B cell (primary cell): ENCODE measurements at regions not wholly inside any gene's neighbourhood (a gene's known extent, or its start where the extent isn't known, plus 50 kb on each side); places are given as distances from the start of the nearest gene placed in this dataset.
"Not testable (repeated sequence)": the region's sequence is repeated elsewhere in the genome, so short reads cannot be mapped to it uniquely, and the experiment has no call there.

Experiments
- ATAC-seq: fragments of 200-7000 bp; cut with Tn5 transposase; one replicate; pipeline ENCODE4 v1.10.0; 2021; ENCODE audit warnings: low read depth, mild to moderate bottlenecking, moderate number of reproducible peaks, moderate library complexity
- CTCF ChIA-PET: fragments of 350-600 bp; sonication (Branson Sonifier 250); formaldehyde crosslinking; loops from one replicate; lab custom pipeline; 2021; ENCODE audit warnings: antibody characterized with exemption, inconsistent platforms; lab: Charles Lee
- POLR2A ChIA-PET: fragments of 350-600 bp; sonication (Branson Sonifier 250); formaldehyde crosslinking; loops from one replicate; lab custom pipeline; 2021; ENCODE audit warnings: antibody characterized with exemption; lab: Charles Lee
- DNase-seq: peaks from one replicate; pipeline ENCODE4 v3.0.0; 2013
- H2AFZ ChIP-seq: 2 replicates; pipeline ENCODE4 v1.6.1; 2012; ENCODE audit warnings: mild to moderate bottlenecking, low read depth, low read length; ENCODE audit not compliant: insufficient read depth, poor library complexity, severe bottlenecking
- H3K27ac ChIP-seq, 2 donors: 1 replicate in 1 of 2; 2 replicates in 1 of 2; pipeline ENCODE4 v1.5.1; 2012 to 2013; ENCODE audit warnings: low read length in 2 of 2, mild to moderate bottlenecking in 2 of 2, moderate library complexity in 1 of 2
- H3K27me3 ChIP-seq, 4 experiments: fragments of 200-600 bp in 1 of 4; sonication (generic) in 1 of 4; replicated peaks in 1 of 4; 1 replicate in 2 of 4; 2 replicates in 2 of 4; pipeline versions ENCODE4 v1.6.1 to v1.7.0; 2013 to 2016; ENCODE audit warnings: low read length in 3 of 4, mild to moderate bottlenecking in 2 of 4, mixed read lengths in 1 of 4, moderate library complexity in 1 of 4; ENCODE audit not compliant: insufficient read depth in 4 of 4, control insufficient read depth in 3 of 4; ENCODE audit errors: control extremely low read depth in 1 of 4
- H3K36me3 ChIP-seq, 2 experiments: replicated peaks in 1 of 2; 1 replicate in 1 of 2; 2 replicates in 1 of 2; pipeline versions ENCODE4 v1.6.1 to v1.7.1; 2013; ENCODE audit warnings: low read length in 1 of 2; ENCODE audit not compliant: insufficient read depth in 2 of 2, control insufficient read depth in 1 of 2; ENCODE audit errors: control extremely low read depth in 1 of 2, extremely low read depth in 1 of 2
- H3K4me1 ChIP-seq, 2 donors: fragments of 200-600 bp in 1 of 2; sonication (generic) in 1 of 2; 1 replicate in 1 of 2; 2 replicates in 1 of 2; pipeline versions ENCODE4 v1.5.1 to v1.6.1; 2013 to 2017; ENCODE audit warnings: low read length in 2 of 2; ENCODE audit not compliant: control insufficient read depth in 2 of 2, insufficient read depth in 2 of 2
- H3K4me2 ChIP-seq: replicated peaks from 2 replicates; pipeline ENCODE3; 2012; ENCODE audit warnings: mild to moderate bottlenecking, low read depth, low read length; ENCODE audit not compliant: poor library complexity, severe bottlenecking
- H3K4me3 ChIP-seq, 5 experiments: fragments of 200-600 bp in 1 of 5; sonication (generic) in 1 of 5; 1 replicate in 3 of 5; 2 replicates in 2 of 5; pipeline versions ENCODE4 v1.5.1 to v1.7.0; 2011 to 2016; ENCODE audit warnings: low read length in 4 of 5, mild to moderate bottlenecking in 4 of 5, low read depth in 2 of 5, control low read depth in 1 of 5, moderate library complexity in 1 of 5; ENCODE audit not compliant: insufficient read depth in 1 of 5; ENCODE audit errors: control extremely low read depth in 1 of 5, extremely low read depth in 1 of 5
- H3K79me2 ChIP-seq: fragments of 200-600 bp; sonication (generic); one replicate; pipeline ENCODE4 v1.6.0; 2016; ENCODE audit warnings: low read length; ENCODE audit not compliant: control insufficient read depth, insufficient read depth
- H3K9ac ChIP-seq: fragments of 200-600 bp; sonication (generic); 2 replicates; pipeline ENCODE4 v1.6.1; 2017; ENCODE audit warnings: mild to moderate bottlenecking, low read length, moderate library complexity
- H3K9me3 ChIP-seq, 3 donors: one replicate each; pipeline versions ENCODE4 v1.6.1 to v1.7.1; 2013; ENCODE audit warnings: low read length in 2 of 3; ENCODE audit not compliant: control insufficient read depth in 2 of 3, insufficient read depth in 1 of 3; ENCODE audit errors: control extremely low read depth in 1 of 3
- H4K20me1 ChIP-seq: 2 replicates; pipeline ENCODE4 v1.6.0; 2012; ENCODE audit warnings: mild to moderate bottlenecking, low read length; ENCODE audit not compliant: insufficient read depth, control insufficient read depth, poor library complexity, severe bottlenecking
- H3K27ac Mint-ChIP-seq: one replicate; pipeline ENCODE4 v1.8.0; 2021; ENCODE audit warnings: mixed read lengths
- H3K27me3 Mint-ChIP-seq: one replicate; pipeline ENCODE4 v1.8.0; 2021; ENCODE audit warnings: mixed read lengths
- H3K4me1 Mint-ChIP-seq: one replicate; pipeline ENCODE4 v1.8.0; 2021; ENCODE audit warnings: mixed read lengths
- H3K4me3 Mint-ChIP-seq: one replicate; pipeline ENCODE4 v1.8.0; 2021; ENCODE audit warnings: mixed read lengths
- H3K9me3 Mint-ChIP-seq: one replicate; pipeline ENCODE4 v1.8.0; 2022; ENCODE audit warnings: mixed read lengths; ENCODE audit not compliant: insufficient read depth
- EZH2 ChIP-seq: IDR thresholded peaks from 2 replicates; pipeline ENCODE4 v1.6.1; 2012; ENCODE audit warnings: borderline replicate concordance, low read depth, mild to moderate bottlenecking, moderate library complexity, low read length; ENCODE audit not compliant: insufficient read depth, poor library complexity, severe bottlenecking
- WGBS: methylation state at CpG from one replicate; pipeline ENCODE4 v1.1.5; 2013; ENCODE audit warnings: missing lambda C conversion rate; ENCODE audit not compliant: insufficient coverage; 5-methylcytosine and 5-hydroxymethylcytosine counted together
- intact Hi-C: fragments of 100-400 bp; cut with micrococcal nuclease; formaldehyde crosslinking; loops from one replicate; pipeline ENCODE4 v1.10.0; 2022
- TF ChIP-seq, protein P1 (sequence below): fragments of 200-600 bp; IDR thresholded peaks from one replicate; pipeline ENCODE4 v1.8.0; 2022; ENCODE audit warnings: antibody characterized with exemption, mild to moderate bottlenecking

DNA sequence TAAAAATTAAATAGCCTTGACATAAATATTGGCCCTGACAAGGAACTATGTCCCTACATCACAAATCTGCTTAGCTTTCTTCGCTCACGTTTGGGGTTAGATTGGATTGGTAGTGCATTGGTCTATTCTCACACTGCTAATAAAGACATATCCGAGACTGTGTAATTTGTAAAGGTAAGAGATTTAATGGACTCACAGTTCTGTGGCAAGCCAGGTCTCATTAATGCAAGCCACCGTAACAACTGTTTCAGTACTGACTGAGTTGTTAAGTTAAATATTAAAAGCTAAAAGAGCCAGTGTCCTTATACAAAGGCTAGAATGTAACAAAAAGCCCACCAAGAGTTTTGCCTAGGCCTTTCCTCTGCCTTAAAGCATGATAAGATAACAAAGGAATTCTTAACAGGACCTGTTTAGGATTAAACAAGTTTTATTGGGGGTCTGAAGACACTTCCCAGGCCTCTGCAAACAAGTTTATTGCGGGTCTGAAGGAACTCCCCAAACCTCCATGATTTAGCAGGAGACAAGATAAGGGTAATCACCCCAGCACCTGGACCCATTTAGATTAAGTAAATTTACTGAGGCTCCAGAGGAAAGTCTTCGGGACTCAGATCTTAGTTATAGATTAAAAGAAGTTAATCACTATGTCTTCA lies 88.2 kb upstream of the PTGDR start:
- ChIA-PET CTCF (no interaction called here), POLR2A (no interaction called here)
- DNase-seq, result no peak
- H3K9ac ChIP-seq, result no peak overlapping the region
- peaks cover 29 to 36% of the 10 kb centered on the region in 2 donors for H3K4me1 ChIP-seq
- H2AFZ ChIP-seq, result no peak overlapping the region
- Mint-ChIP-seq H3K9me3 (peaks cover 9% of the 10 kb centered on the region), H3K27ac (no peak overlapping the region), H3K4me3 (no peak overlapping the region), H3K27me3 (no peaks in the 10 kb centered on the region), H3K4me1 (peaks cover 36% of the 10 kb centered on the region)
- no peak overlapping the region for H3K4me2 ChIP-seq
- no peaks in the 10 kb centered on the region for H3K36me3 ChIP-seq
- H3K4me3 ChIP-seq, result no peak overlapping the region
- no peaks in the 10 kb centered on the region for H4K20me1 ChIP-seq
- no CpG with 5 or more reads among the region's 6 CpGs for WGBS
- H3K27me3 ChIP-seq, result no peaks in the 10 kb centered on the region
- H3K27ac ChIP-seq, result no peak overlapping the region
- ATAC-seq, result no peak
- intact Hi-C loops, result no loop called here
- no peak for TF ChIP-seq EZH2
- TF ChIP-seq, protein P1, sequence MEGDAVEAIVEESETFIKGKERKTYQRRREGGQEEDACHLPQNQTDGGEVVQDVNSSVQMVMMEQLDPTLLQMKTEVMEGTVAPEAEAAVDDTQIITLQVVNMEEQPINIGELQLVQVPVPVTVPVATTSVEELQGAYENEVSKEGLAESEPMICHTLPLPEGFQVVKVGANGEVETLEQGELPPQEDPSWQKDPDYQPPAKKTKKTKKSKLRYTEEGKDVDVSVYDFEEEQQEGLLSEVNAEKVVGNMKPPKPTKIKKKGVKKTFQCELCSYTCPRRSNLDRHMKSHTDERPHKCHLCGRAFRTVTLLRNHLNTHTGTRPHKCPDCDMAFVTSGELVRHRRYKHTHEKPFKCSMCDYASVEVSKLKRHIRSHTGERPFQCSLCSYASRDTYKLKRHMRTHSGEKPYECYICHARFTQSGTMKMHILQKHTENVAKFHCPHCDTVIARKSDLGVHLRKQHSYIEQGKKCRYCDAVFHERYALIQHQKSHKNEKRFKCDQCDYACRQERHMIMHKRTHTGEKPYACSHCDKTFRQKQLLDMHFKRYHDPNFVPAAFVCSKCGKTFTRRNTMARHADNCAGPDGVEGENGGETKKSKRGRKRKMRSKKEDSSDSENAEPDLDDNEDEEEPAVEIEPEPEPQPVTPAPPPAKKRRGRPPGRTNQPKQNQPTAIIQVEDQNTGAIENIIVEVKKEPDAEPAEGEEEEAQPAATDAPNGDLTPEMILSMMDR, result no peak
- no peaks in the 10 kb centered on the region for H3K79me2 ChIP-seq
- peaks cover 3 to 14% (median 13%) of the 10 kb centered on the region in 3 donors for H3K9me3 ChIP-seq

DNA sequence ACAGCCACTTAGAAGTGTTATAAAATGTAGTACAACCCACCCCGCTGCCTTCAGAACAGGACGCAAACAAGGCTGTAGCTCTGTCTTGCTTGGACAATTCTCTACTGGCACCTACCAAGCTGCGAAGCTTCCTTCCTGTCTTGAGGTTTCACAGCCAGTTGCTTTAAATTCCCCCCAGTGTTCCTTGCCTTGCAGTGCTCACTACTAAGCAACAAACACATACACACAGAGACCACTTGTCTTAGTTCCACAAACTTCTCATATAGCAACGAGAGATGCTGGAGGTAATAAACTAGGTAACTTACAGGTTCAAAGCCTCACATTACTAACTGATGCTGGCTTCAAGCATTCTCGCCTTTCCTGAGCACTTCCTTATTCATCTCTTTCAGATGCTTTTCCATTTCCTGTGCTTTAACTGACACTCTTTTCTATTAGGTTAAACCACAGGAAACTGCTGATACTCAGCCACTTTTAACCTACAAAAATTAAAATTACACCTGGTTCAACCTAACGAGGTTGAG lies 91.5 kb upstream of the PTGDR start:
- Histone ChIP-seq H3K4me3 (peak overlapping the region in 3 of 5 experiments; percentile 5 to 43 (median 8)), H3K27me3 (no peaks in the 10 kb centered on the region), H3K9ac (peak overlapping the region; percentile 33), H4K20me1 (no peaks in the 10 kb centered on the region), H3K9me3 (peaks cover 12 to 30% (median 23%) of the 10 kb centered on the region in 3 donors), H3K27ac (peak overlapping the region; percentile 48 to 70), H2AFZ (peak overlapping the region; percentile 1), H3K4me2 (peak overlapping the region; percentile 67), H3K36me3 (no peaks in the 10 kb centered on the region), H3K79me2 (no peaks in the 10 kb centered on the region), H3K4me1 (peaks cover 29 to 38% of the 10 kb centered on the region in 2 donors)
- WGBS, result 2% methylated on average over 5 of the region's 6 CpGs
- peak overlapping the region; percentile 86 for H3K27ac Mint-ChIP-seq
- peak; percentile 94 for ATAC-seq
- peak; percentile 86 for DNase-seq
- POLR2A ChIA-PET, result interaction anchor here (0.6 kb wide), 1 partner anchor 12 kb away, joined by 3 read pairs; no protein-coding TSS in a partner anchor
- CTCF ChIA-PET, result no interaction called here
- H3K4me3 Mint-ChIP-seq, result peak overlapping the region; percentile 83
- TF ChIP-seq, protein P1, result no peak
- peaks cover 42% of the 10 kb centered on the region for H3K4me1 Mint-ChIP-seq
- H3K9me3 Mint-ChIP-seq, result peaks cover 11% of the 10 kb centered on the region
- intact Hi-C loops, result no loop called here
- no peaks in the 10 kb centered on the region for H3K27me3 Mint-ChIP-seq

DNA sequence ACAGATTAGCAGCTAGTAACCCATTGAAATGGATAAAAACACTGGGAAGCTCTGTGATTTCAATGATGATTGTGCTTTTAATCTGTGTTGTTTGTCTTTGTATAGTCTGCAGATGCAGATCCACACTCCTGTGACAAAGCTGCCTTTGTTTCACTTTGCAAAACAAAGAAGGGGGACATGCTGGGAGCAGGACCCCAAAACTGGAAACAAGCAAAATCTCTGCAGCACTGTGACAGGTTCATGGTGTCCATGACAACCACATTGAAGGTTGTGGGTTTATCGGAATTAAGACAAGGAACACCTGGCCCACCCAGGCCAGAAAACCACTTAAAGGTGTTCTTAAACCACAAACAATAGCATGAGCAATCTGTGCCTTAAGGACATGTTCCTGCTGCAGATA lies 95.6 kb upstream of the PTGDR start:
- H3K4me2 ChIP-seq, H3K79me2 ChIP-seq, H4K20me1 ChIP-seq, H3K4me3 Mint-ChIP-seq, H3K9ac ChIP-seq, POLR2A ChIA-PET, intact Hi-C loops, ATAC-seq, H3K27ac Mint-ChIP-seq, H3K4me3 ChIP-seq, CTCF ChIA-PET, H3K27me3 ChIP-seq, H3K27ac ChIP-seq, H3K27me3 Mint-ChIP-seq, H2AFZ ChIP-seq, H3K36me3 ChIP-seq: not testable (repeated sequence)
- 0% methylated on average over 1 of the region's 1 CpG for WGBS
- DNase-seq, result peak; percentile 15
- Histone ChIP-seq H3K4me1 (peaks cover 22 to 28% of the 10 kb centered on the region in 2 donors), H3K9me3 (peaks cover 10 to 29% (median 25%) of the 10 kb centered on the region in 3 donors)
- Mint-ChIP-seq H3K4me1 (peaks cover 30% of the 10 kb centered on the region), H3K9me3 (peaks cover 15% of the 10 kb centered on the region)
